T-helper 1 cell treated with Interleukin-12 subunit alpha and Interleukin-12 subunit beta and Interleukin-4 antibody, amounts not matched to agents 30 μg/mL and 1 μg/mL, for 36 hours (primary cell): ENCODE measurements at regions not wholly inside any gene's neighbourhood (a gene's known extent, or its start where the extent isn't known, plus 50 kb on each side); places are given as distances from the start of the nearest gene placed in this dataset.

Experiments
- H3K27ac Mint-ChIP-seq: one replicate; pipeline ENCODE4 v1.8.0; 2021; ENCODE audit warnings: mild to moderate bottlenecking, mixed read lengths
- H3K27me3 Mint-ChIP-seq: one replicate; pipeline ENCODE4 v1.8.0; 2021; ENCODE audit warnings: low read depth, mixed read lengths
- H3K36me3 Mint-ChIP-seq: one replicate; pipeline ENCODE4 v1.8.0; 2021; ENCODE audit warnings: low read depth, mixed read lengths
- H3K4me1 Mint-ChIP-seq: one replicate; pipeline ENCODE4 v1.8.0; 2021; ENCODE audit warnings: low read depth, mixed read lengths
- H3K4me3 Mint-ChIP-seq: one replicate; pipeline ENCODE4 v1.8.0; 2021; ENCODE audit warnings: mild to moderate bottlenecking, moderate library complexity, mixed read lengths
- H3K9me3 Mint-ChIP-seq: one replicate; pipeline ENCODE4 v1.8.0; 2021; ENCODE audit warnings: mixed read lengths

DNA sequence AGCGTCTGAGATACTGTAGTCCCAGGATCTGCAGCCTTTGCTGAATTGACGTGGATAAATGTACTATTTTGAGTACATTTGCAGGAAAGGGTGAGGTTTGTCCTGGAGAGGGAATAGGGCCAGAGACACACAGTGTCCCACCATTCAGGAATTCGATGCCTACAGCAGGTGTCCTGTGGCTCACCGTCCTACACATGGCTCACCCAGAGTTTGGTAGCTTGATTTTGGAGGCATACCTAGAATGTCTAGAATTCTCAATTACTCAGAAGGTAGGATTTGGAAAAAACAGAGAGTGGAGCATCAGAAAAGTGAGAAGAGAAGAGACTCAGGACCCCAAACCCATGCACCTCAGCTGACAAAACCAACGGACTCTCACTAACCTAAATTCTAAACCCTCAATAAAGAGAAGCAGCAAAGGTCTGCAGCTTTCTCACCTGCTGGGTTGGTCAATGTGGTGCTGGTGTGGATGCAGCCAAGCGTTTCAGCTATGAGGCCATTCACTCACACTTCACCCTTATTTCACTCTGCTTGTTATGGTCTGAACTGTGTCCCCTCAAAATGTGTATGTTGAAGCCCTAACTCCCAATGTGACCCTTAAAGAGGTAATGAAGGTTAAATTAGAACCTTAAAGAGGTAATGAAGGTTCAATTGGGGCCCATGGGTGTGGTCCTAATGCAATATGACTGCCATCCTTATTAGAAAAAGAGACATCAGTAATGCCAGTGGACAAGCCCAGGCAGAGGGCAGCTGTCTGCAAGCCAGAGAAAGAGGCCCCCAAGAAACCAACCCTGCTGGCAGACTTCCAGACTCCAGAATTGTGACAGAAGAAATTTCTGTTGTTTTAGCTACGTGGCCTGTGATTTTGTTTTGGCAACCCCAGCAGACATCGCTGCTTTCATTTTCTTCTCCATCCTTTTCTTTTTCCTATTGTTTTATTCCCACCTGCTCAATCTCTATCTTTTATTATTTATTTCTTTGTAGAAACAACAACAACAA, 187.8 kb downstream of the SNX19 start:
- Mint-ChIP-seq H3K36me3 (no peaks in the 10 kb centered on the region), H3K9me3 (peaks cover 16% of the 10 kb centered on the region)

DNA sequence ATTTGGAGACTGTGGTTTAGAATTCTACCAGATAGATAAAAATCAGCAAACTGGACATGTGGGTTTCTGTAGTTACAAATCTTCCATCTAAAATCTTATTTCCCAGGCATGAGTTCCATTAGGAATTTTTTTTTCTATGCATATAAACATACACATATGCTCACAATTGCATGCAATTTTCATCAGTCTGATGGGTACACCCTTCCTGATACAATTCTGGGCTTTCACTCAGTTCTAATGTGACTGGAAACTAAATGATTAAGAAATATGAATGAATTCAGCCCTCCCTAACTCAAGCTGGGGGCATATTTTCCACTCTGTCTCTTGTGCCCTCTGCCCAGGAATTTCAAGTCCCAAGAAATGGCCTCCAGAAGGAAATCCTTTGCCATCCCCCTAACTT, 187.1 kb downstream of the SNX19 start:
- Mint-ChIP-seq H3K27ac (no peak overlapping the region), H3K4me3 (no peak overlapping the region), H3K27me3 (no peaks in the 10 kb centered on the region), H3K9me3 (peaks cover 16% of the 10 kb centered on the region), H3K4me1 (peaks cover 2% of the 10 kb centered on the region), H3K36me3 (no peaks in the 10 kb centered on the region)

More for the DNA sequence above, 187.8 kb downstream of the SNX19 start:
- H3K4me3 Mint-ChIP-seq: no peak overlapping the region
- H3K27me3 Mint-ChIP-seq: no peaks in the 10 kb centered on the region
- H3K27ac Mint-ChIP-seq: no peak overlapping the region
- H3K4me1 Mint-ChIP-seq: peaks cover 2% of the 10 kb centered on the region

DNA sequence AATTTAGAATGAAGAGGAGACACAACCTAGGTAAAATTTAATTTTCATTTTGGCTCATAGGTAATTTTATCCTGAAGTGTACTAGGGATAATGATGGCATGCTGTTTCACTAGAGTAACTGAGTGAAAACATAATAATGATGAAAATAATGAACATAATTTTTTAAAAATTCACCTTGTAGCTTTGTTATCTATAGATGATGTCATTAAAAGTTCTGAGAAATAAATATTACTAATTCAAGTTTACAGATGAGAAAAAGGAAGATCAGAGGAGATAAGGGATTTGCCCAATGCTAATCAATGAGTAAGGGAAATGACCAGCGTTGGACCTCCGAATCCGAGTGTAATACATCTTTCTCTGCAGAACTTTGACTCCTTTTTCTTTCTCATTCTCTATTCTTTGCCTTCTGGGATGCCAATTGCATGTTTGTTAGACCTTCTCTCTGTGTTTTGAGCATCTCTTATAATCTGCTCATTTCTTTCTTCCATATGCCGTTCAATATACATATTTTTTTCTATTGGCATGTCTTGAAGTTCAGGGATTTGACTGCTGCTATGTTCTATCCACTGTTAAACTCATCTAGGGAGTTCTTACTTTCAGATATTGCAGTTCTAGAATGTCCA, 186.5 kb downstream of the SNX19 start:
- no peak overlapping the region for H3K4me3 Mint-ChIP-seq
- H3K4me1 Mint-ChIP-seq: peaks cover 2% of the 10 kb centered on the region
- H3K27ac Mint-ChIP-seq: no peak overlapping the region

DNA sequence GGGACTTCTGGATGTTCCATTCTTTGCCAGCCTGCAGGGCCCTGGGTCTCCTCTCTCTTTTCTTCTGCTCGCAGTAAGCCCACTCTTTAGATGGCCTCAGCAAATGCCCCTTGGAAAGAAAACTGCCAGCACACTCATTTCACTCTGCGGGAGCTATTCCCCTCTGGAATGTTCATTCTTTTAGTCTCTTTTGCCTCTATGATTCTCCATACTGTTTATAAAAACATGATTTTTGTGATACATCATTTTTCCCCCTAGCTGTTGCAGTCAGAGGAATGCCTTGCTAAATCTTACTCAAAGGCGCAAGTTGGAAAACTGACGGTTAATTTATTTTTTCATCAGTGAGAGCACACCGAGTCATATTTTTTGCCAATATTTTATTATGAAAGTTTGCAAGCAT, 184.9 kb downstream of the SNX19 start:
- H3K27ac Mint-ChIP-seq: no peak overlapping the region

More for the DNA sequence above, 186.5 kb downstream of the SNX19 start:
- H3K36me3 Mint-ChIP-seq: no peaks in the 10 kb centered on the region
- H3K9me3 Mint-ChIP-seq: peaks cover 18% of the 10 kb centered on the region
- no peaks in the 10 kb centered on the region for H3K27me3 Mint-ChIP-seq

DNA sequence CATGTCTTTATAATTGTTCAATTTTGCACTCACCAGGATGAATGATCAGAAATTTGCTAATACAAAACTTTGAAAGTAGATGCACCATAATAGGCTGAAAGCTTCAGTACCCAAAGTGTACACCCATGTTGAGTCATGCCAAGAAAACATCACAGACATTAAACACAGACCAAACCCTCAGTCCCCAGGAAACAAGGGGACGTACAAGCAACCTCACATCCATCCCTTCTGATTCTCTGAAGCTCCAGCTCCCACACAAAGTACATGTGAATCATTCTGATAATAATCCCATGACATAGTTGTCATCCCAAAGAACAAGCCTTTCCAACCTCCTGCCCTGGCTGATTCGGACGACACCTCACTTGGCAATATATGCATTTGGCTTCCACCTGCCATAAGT, 183.8 kb downstream of the SNX19 start:
- H3K9me3 Mint-ChIP-seq: peaks cover 27% of the 10 kb centered on the region
- H3K4me1 Mint-ChIP-seq: peaks cover 3% of the 10 kb centered on the region
- H3K27me3 Mint-ChIP-seq: no peaks in the 10 kb centered on the region
- H3K36me3 Mint-ChIP-seq: peaks cover 5% of the 10 kb centered on the region
- no peak overlapping the region for H3K27ac Mint-ChIP-seq
- H3K4me3 Mint-ChIP-seq: no peak overlapping the region

More for the DNA sequence above, 184.9 kb downstream of the SNX19 start:
- Mint-ChIP-seq H3K27me3 (no peaks in the 10 kb centered on the region), H3K9me3 (peaks cover 23% of the 10 kb centered on the region), H3K4me3 (no peak overlapping the region), H3K36me3 (peaks cover 5% of the 10 kb centered on the region), H3K4me1 (no peaks in the 10 kb centered on the region)

DNA sequence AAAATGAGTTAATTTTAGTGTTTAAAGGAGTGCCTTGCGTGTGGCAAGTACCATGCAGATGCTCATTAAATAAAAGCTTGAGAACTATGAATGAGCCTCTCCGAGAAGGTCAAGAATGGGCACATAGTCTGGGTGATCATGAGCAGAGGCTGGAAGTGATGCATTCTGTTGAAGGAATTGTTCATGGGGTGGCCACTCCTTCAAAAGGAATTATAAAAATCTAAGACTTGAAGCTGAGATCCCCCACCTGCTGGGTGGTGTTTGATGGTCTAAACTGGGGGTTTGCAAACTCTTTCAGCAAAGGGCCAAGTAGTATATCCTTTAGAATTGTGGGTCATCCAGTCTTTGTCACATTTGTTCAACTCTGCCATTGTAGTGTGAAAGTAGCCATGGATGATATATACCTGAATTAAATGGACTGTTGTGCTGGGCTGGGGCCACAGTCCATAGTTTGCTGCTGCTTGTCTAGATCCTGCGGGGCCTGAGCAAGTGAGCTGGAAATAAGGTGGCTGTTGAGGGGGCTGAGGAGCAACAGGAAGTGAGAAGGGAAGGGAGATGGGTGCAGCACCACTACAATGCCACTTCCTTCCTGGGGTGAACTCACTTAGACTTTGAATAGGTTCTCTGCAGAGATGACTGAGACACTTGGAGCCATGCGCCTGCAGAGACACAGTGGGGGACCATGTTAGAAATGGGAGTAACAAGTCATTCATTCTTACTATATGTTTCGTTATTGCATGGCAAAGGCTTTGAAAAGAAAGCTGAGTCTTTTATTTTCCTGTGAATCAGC, 179.0 kb downstream of the SNX19 start:
- H3K27ac Mint-ChIP-seq: no peak overlapping the region
- H3K9me3 Mint-ChIP-seq: peaks cover 26% of the 10 kb centered on the region
- no peaks in the 10 kb centered on the region for H3K27me3 Mint-ChIP-seq
- peaks cover 8% of the 10 kb centered on the region for H3K36me3 Mint-ChIP-seq
- H3K4me1 Mint-ChIP-seq: peaks cover 6% of the 10 kb centered on the region
- H3K4me3 Mint-ChIP-seq: no peak overlapping the region

DNA sequence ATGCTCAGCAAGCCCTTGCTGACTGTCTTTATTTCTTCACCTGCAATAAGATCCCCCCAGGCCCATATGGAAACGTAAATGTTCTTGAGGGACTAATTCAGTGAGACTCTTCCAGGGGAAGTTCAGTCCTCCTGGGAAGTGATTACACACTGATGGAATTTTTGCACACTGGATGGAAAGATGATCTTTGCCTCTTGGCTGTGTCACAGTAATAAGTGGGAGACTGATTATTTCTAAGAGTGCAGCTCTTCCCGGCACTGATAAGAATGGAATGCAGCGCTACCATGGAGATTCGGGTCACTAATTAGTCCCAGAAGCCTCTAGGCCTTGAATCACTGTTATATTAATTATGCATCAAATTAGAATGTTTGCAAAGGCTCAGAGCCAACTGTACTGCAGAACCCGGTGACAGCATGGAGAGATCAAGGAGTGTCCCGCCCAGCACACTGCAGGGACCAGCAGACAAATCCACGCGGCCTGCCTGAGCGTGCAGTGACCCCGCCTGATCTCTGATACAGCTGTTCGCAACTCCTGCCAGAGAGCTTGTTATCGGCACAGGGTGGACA, 178.3 kb downstream of the SNX19 start:
- H3K27ac Mint-ChIP-seq: no peak overlapping the region

DNA sequence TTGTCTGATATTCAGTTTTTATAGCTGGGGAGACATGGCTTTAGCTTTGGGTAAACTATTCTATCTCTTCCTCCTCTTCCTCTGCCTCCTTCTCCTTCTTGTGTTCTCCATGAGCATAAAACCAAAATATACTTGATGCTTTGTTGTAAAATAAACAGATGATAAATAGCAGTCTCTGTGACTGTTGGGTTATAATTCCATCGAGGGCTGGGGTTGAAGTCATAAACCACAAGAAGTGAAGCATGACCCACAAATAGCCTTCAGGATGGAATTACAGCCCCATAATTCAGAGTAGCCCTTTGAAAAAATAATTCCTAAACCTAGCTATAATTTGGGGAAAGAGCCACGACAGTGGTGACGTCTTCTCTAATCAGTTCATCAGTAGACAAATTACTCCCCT, 177.7 kb downstream of the SNX19 start:
- Mint-ChIP-seq H3K36me3 (peaks cover 8% of the 10 kb centered on the region), H3K27ac (no peak overlapping the region), H3K4me3 (no peak overlapping the region), H3K9me3 (peaks cover 26% of the 10 kb centered on the region), H3K27me3 (no peaks in the 10 kb centered on the region), H3K4me1 (peaks cover 6% of the 10 kb centered on the region)

More for the DNA sequence above, 178.3 kb downstream of the SNX19 start:
- H3K4me1 Mint-ChIP-seq: peaks cover 6% of the 10 kb centered on the region
- H3K9me3 Mint-ChIP-seq: peaks cover 26% of the 10 kb centered on the region
- no peaks in the 10 kb centered on the region for H3K27me3 Mint-ChIP-seq
- H3K36me3 Mint-ChIP-seq: peaks cover 8% of the 10 kb centered on the region
- H3K4me3 Mint-ChIP-seq: no peak overlapping the region

DNA sequence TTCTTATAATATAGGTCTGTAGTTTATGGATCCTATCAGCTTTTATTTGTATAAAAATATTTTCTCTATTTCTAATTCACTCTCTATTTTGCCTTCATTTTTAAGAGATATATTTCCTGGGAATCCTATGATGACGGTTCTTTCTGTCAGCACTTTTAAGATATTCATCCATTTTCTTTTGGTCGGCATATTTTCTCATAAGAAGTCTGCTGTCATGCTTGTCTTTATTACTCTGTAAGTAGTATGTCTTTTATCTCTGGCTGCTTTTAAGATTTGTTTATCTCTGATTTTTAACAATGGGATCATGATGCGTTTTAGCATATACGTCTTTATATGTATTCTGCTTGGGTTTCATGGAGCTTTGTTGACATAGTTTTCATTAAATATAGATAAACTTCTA, 175.5 kb downstream of the SNX19 start:
- Mint-ChIP-seq H3K36me3 (peaks cover 3% of the 10 kb centered on the region), H3K4me3 (no peak overlapping the region)

DNA sequence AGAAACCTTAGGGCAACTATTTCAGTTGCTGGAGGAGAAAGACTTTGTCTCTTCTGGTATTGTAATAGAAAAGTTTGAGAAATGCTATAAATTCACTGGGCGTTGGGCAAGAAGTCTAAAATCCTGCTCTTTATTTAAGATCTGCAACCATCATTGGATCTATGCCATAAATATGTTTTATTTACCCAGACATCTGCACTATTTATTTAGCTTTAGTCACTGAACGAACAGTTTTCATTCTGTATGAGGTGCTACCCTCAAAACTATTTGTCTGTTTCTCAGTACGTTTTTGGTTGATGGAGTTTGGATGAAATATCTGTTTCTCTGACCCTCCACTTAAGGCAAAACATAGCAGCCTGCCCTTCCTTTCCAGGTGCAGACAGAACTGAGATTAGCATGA, 171.5 kb downstream of the SNX19 start:
- Mint-ChIP-seq H3K27me3 (peaks cover 24% of the 10 kb centered on the region), H3K4me3 (no peak overlapping the region), H3K36me3 (peaks cover 3% of the 10 kb centered on the region), H3K4me1 (no peaks in the 10 kb centered on the region), H3K9me3 (peaks cover 9% of the 10 kb centered on the region), H3K27ac (no peak overlapping the region)

More for the DNA sequence above, 175.5 kb downstream of the SNX19 start:
- peaks cover 6% of the 10 kb centered on the region for H3K4me1 Mint-ChIP-seq
- H3K9me3 Mint-ChIP-seq: peaks cover 18% of the 10 kb centered on the region
- H3K27ac Mint-ChIP-seq: no peak overlapping the region
- H3K27me3 Mint-ChIP-seq: peaks cover 2% of the 10 kb centered on the region

DNA sequence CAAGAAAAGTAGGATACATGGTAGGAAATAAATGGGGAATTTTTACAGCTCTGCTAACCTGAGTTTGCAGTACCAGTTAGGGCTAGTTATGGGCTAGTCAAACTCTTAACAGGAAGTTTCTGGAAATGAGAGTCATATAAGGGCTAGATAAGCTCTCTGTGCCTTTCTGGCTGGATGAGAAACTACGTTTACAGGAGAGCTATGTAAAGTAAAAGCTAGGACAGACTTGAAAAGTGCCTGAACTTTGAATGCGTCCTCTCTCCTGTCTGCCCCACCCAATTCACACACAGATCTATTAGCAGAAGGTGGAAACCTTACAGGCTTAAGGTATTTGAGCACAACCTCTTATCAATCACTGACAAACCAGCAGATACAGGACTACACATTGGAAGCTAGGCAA, 167.1 kb downstream of the SNX19 start:
- Mint-ChIP-seq H3K4me3 (no peak overlapping the region), H3K27ac (no peak overlapping the region)

DNA sequence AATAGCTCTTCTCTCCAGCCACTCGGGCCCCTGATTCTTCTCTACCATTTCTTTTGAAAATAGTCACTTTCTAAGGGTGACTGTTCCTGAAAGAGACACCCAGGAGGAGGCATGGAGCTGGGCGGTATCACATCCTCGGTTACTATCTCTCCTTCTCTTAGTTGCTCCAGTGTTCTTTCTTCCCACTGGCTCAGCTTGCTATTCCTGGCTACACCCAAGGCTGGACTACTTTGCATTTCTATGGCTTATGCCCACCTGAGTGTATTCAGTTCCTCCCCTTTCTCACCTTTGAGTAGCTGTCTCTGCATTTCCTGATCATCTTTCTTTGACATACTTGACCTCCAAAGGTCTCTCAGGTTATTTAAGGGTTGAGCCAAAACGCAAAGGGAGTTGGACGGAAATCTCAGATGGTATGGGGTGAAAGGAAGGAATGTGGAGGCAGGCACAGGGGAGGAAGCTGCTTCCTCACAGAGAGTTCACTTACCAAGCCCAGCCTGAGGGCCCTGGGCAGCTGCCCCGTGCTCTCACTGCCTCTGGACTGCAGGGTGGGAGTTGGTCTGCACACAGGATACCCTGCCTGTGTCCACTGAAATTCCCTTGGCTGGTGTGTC, 155.7 kb downstream of the SNX19 start:
- H3K4me3 Mint-ChIP-seq: no peak overlapping the region
- no peaks in the 10 kb centered on the region for H3K36me3 Mint-ChIP-seq
- H3K4me1 Mint-ChIP-seq: no peaks in the 10 kb centered on the region
- no peaks in the 10 kb centered on the region for H3K9me3 Mint-ChIP-seq
- no peak overlapping the region for H3K27ac Mint-ChIP-seq
- peaks cover 9% of the 10 kb centered on the region for H3K27me3 Mint-ChIP-seq

More for the DNA sequence above, 167.1 kb downstream of the SNX19 start:
- H3K9me3 Mint-ChIP-seq: no peaks in the 10 kb centered on the region
- no peaks in the 10 kb centered on the region for H3K36me3 Mint-ChIP-seq
- peaks cover 2% of the 10 kb centered on the region for H3K4me1 Mint-ChIP-seq
- H3K27me3 Mint-ChIP-seq: peaks cover 28% of the 10 kb centered on the region

DNA sequence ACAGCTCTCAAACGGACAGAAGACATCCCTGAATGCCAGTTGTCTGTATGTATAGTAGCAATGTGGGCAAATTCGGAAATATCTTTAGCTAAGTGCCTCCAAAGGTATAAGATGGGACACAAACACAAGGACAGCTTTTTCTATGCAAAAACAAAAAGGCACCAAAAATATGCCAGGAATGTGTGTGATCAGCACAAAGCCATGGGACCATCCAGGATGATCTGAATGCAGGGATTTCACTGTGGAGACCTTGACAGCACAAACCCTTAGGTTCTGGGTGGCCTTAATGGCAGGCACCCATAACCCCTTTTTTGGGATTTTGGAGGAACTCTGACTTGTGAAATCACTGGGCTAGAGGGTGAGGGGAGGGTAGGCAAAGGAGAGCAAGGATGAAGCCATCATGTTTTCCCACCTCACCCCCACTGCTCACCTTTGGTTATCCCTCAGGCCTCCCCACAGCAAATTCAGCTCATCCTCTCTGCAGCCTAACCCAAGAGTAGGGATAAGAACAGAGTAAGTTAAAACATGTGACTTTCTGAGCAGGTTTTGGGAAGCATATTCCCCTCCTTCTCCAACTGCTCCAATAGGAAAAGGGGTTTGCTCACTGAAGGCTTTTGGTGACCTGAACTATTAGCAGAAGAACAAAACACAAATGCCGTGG, 154.6 kb downstream of the SNX19 start:
- no peaks in the 10 kb centered on the region for H3K36me3 Mint-ChIP-seq
- H3K4me1 Mint-ChIP-seq: peaks cover 7% of the 10 kb centered on the region
- H3K27ac Mint-ChIP-seq: no peak overlapping the region
- peaks cover 9% of the 10 kb centered on the region for H3K27me3 Mint-ChIP-seq
- H3K9me3 Mint-ChIP-seq: no peaks in the 10 kb centered on the region
- no peak overlapping the region for H3K4me3 Mint-ChIP-seq
